Activated T-cell treated with anti-CD3 and anti-CD28 coated beads, Interleukin-2, amount 50 U/mL, for 24 hours (primary cell): ENCODE measurements at regions not wholly inside any gene's neighbourhood (a gene's known extent, or its start where the extent isn't known, plus 50 kb on each side); places are given as distances from the start of the nearest gene placed in this dataset.

Experiments
- DNase-seq: peaks from one replicate; pipeline ENCODE4 v3.0.0-alpha.2; 2020
- H3K27ac Mint-ChIP-seq: 2 replicates; pipeline ENCODE4 v1.8.0; 2020; ENCODE audit warnings: mild to moderate bottlenecking, mixed read lengths
- H3K27me3 Mint-ChIP-seq: 2 replicates; pipeline ENCODE4 v1.8.0; 2020; ENCODE audit warnings: mixed read lengths
- H3K36me3 Mint-ChIP-seq: 2 replicates; pipeline ENCODE4 v1.8.0; 2020; ENCODE audit warnings: low read depth, mixed read lengths
- H3K4me1 Mint-ChIP-seq: 2 replicates; pipeline ENCODE4 v1.8.0; 2020; ENCODE audit warnings: low read depth, mixed read lengths
- H3K4me3 Mint-ChIP-seq: 2 replicates; pipeline ENCODE4 v1.8.0; 2020; ENCODE audit warnings: mild to moderate bottlenecking, moderate library complexity, mixed read lengths
- H3K9me3 Mint-ChIP-seq: 2 replicates; pipeline ENCODE4 v1.8.0; 2020; ENCODE audit warnings: mixed read lengths

DNA sequence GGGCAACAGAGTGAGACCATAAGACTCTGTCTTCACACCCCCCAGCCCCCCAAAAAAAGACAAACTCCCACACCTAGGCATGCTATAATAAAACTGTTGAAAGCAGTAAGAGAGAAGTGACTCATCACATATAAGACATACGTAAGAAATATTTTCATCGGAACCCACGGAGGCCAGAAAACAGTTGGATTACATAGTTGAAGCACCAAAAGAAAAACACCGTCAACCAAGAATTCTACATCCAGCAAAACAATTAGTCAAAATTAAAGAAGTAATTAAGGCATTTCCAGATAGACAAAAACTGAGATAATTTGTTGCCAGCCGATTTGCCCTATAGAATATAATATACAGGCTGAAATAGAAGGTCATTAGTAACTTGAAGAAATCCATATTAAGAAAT lies 128.7 kb downstream of the VAPA start:
- no peaks in the 10 kb centered on the region for H3K4me1 Mint-ChIP-seq
- no peak for DNase-seq
- H3K36me3 Mint-ChIP-seq: no peaks in the 10 kb centered on the region
- no peaks in the 10 kb centered on the region for H3K27me3 Mint-ChIP-seq
- no peak overlapping the region for H3K27ac Mint-ChIP-seq
- peaks cover 16% of the 10 kb centered on the region for H3K9me3 Mint-ChIP-seq
- no peak overlapping the region for H3K4me3 Mint-ChIP-seq

DNA sequence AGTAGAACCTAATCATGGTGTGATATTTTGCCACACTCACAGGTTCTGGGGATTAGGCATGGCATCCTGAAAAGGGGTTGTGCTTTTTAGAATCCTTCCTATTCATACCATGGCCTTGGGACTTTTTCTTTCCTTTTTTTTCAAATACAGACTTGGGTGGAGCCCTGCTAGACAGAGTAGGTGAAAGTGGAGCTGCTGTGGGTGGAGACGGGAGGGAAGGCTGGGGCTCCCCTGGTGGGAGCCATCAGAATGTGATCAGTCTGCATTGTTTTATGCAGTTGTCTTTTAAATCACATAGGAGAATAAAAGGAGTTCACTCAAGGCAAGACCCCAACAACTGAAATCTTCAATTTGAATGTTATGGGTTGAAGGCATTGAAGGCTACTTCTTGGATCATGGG lies 130.2 kb downstream of the VAPA start:
- Mint-ChIP-seq H3K36me3 (no peaks in the 10 kb centered on the region), H3K4me1 (no peaks in the 10 kb centered on the region), H3K27me3 (no peaks in the 10 kb centered on the region), H3K9me3 (peaks cover 16% of the 10 kb centered on the region), H3K4me3 (no peak overlapping the region), H3K27ac (no peak overlapping the region)
- no peak for DNase-seq

DNA sequence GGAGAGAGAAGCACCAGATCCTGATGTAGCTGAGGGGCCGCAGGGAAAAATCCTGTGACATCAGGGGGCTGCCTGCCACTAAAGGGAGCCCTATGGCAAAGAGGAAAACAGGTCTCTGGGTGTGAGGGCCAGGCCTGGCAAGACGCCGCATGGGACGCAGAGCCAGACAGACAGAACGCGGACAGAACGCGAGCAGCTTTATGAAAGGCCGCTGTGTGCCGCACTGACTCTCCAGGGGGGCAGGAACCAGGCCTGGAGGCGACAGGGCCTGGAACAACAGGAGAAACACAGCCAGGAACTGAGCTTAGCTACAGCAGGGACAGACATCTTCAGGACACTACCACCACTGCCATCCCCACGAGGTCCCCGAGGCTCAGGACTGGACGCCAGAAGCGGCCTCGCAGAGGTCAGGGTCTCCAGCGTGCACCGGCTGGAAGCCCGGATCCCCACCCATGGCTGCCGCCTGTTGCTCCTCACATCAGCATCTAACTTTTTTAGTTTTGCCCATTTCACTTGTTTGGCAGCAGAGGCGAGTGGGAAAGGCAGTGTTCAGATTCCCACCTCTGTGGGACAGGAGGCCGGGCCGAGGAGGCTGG lies 131.6 kb downstream of the VAPA start:
- Mint-ChIP-seq H3K4me1 (no peaks in the 10 kb centered on the region), H3K36me3 (no peaks in the 10 kb centered on the region), H3K4me3 (no peak overlapping the region), H3K27me3 (no peaks in the 10 kb centered on the region), H3K27ac (no peak overlapping the region), H3K9me3 (peaks cover 16% of the 10 kb centered on the region)
- no peak for DNase-seq

DNA sequence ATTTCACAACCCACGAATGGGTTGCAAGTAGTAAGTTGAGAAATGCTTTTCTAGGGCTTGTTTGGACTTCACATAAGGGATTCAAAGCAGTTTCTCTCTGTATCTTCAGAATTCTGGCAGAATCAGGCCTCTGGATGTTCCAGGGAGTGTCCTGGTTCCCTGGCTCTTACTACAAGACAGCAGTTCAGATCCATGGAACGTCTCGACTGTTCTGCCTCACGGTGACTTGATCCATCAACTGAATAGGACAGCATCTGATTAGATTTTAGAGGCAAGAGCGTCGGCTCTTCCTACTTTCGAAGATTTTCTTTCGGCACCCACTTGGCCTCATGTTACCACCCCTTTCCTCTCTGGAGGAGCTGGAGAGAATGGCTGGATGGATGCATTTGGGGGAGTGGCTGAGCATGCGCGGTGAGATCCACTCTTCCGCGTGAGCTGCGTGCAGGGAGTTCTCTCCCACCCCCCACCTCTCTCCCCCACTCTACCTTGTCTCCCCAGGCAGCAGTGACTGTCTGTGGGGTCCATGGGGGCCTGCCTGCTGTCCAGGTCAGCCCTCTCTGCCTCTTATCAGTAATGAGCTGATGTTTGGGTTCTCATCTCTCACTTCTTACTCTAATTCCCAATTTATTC lies 132.5 kb downstream of the VAPA start:
- Mint-ChIP-seq H3K27ac (no peak overlapping the region), H3K4me3 (no peak overlapping the region), H3K27me3 (no peaks in the 10 kb centered on the region), H3K9me3 (peaks cover 13% of the 10 kb centered on the region), H3K4me1 (no peaks in the 10 kb centered on the region), H3K36me3 (no peaks in the 10 kb centered on the region)
- DNase-seq: no peak

DNA sequence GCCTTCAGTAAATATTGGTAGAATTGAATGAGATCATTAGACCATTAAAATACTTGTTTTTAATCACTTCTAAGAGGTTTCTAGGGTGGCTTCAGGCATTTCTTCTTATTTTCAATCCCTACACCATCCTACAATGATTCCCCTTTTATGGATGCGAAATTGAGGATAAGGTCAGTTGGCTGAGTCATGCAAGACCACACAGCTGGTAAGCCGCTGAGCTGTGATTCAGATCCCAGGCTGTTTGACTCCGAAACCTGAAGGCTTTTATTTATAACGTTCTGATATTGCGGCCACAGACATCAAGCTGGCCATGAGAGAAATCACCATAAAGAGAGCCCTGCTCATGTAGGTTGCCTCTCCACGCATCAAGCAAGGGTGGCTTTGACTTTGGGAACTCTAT lies 133.4 kb downstream of the VAPA start:
- Mint-ChIP-seq H3K36me3 (no peaks in the 10 kb centered on the region), H3K4me3 (no peak overlapping the region), H3K27me3 (no peaks in the 10 kb centered on the region), H3K27ac (no peak overlapping the region), H3K4me1 (no peaks in the 10 kb centered on the region), H3K9me3 (peaks cover 6% of the 10 kb centered on the region)
- DNase-seq: no peak

DNA sequence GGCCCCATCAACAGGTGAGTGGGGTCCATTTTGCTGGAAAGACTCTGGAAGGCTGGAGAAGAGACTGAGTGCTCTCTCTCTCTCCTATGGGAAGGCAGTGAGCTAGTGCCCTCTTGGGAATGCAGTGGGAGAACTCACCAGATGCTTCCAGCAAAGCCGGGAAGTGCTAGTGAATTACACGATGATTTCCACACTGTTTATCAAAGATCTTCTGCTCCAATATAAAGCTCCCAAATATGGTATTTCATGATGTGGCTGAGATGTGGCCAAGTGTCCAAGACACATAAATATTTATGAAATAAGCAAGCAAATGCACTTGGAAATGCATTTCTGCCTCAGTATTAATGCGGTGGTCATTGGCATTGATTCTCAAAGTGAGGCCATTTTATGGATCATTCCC lies 135.9 kb downstream of the VAPA start:
- no peak overlapping the region for H3K27ac Mint-ChIP-seq

DNA sequence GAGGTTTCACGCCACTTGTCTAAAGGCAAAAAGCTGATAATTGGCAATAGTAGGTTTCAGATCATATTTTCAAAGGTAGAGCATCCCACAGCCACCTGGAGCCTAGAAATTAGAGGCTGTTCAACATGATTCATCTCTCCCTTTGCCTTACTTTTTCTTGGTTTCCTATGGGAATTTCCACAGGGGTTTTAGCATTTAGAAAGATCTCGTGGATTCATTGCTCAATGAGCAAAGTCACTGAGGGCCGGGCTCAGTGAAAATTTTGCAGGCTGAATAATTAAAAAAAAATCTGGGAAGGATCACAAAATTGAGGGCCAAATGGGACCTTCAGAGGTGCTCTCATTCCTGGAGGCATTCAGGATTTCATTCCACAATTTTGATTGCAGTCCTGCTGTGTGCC lies 137.1 kb downstream of the VAPA start:
- Mint-ChIP-seq H3K4me3 (no peak overlapping the region), H3K9me3 (no peaks in the 10 kb centered on the region), H3K36me3 (no peaks in the 10 kb centered on the region), H3K4me1 (no peaks in the 10 kb centered on the region), H3K27ac (no peak overlapping the region), H3K27me3 (no peaks in the 10 kb centered on the region)
- no peak for DNase-seq

More for the DNA sequence above, 135.9 kb downstream of the VAPA start:
- H3K4me1 Mint-ChIP-seq: no peaks in the 10 kb centered on the region
- no peaks in the 10 kb centered on the region for H3K36me3 Mint-ChIP-seq
- H3K4me3 Mint-ChIP-seq: no peak overlapping the region
- peaks cover 2% of the 10 kb centered on the region for H3K9me3 Mint-ChIP-seq
- no peaks in the 10 kb centered on the region for H3K27me3 Mint-ChIP-seq
- DNase-seq: no peak

DNA sequence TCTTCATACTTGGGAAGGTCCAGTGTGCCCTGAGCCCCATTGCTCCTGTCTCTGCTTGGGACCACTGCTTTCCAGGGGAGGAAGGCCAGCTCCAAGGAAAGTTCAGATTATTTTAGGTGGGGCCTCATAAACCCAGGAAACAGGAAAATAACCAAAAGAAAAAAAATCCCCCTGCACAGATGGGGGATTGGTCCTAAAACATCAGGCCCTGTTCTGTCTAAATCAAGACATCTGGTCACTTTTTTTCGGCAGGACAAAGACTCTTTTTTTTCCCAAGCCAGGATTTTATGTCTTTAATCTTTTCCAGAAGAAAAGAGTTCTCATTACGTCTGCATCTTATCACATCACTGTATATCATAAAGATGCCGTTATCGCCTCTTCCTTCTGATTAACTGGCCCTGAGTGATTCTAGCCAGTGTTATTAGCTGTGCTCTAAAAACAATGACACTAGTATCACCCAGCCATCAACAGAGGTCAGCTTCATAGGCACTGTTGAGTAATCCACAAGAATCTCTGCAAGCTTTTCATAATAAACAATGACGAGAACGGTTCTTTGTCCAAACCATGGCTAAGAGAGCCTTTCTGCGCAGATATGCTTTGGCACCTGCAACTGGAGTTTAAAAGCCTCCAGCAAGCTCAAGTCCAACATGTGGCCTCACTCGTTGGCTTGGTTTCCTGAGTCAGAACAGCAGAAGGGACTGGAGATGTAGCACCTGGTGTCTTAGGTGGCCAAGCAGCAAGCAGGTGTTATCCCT lies 138.2 kb downstream of the VAPA start:
- no peak for DNase-seq
- H3K9me3 Mint-ChIP-seq: no peaks in the 10 kb centered on the region
- H3K27me3 Mint-ChIP-seq: no peaks in the 10 kb centered on the region
- H3K4me1 Mint-ChIP-seq: no peaks in the 10 kb centered on the region
- H3K4me3 Mint-ChIP-seq: no peak overlapping the region
- no peaks in the 10 kb centered on the region for H3K36me3 Mint-ChIP-seq
- no peak overlapping the region for H3K27ac Mint-ChIP-seq

DNA sequence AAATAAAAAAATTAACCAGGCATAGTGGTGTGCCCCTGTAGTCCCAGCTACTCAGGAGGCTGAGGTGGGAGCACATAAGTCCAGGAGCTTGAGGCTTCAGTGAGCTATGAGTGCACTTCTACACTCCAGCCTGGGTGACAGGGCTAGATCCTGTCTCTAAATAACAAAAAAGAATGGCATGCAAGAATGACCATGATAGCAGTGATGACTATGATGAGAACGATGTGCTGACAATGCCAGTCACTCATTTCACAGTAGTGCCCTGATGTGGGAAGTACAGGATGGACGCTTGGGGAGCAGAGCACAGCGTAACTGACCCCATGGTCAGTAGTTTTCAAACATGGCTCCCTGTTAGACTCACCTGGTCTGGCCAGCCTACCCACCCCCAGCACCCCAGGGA lies 139.1 kb downstream of the VAPA start:
- no peak for DNase-seq
- no peaks in the 10 kb centered on the region for H3K9me3 Mint-ChIP-seq
- H3K4me3 Mint-ChIP-seq: no peak overlapping the region
- no peak overlapping the region for H3K27ac Mint-ChIP-seq
- H3K4me1 Mint-ChIP-seq: peaks cover under 1% of the 10 kb centered on the region
- no peaks in the 10 kb centered on the region for H3K36me3 Mint-ChIP-seq
- no peaks in the 10 kb centered on the region for H3K27me3 Mint-ChIP-seq

DNA sequence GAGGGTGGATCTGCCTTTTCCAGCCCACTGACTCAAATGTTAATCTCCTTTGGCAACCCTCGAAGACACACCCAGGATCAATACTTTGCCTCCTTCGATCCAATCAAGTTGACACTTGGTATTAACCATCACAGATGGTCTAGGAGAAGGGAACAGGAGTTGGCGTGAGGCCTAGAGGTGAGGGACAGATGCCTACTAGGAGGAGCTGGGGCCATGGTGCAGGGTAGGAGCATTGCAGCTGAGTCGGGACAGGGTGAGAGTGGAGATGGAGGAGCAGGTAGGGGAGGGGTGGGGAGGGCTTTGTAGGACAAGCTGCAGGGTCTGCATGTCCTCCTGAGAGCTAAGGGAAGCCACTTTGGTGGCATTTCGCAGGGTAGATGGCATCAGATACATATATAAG lies 140.0 kb downstream of the VAPA start:
- no peaks in the 10 kb centered on the region for H3K36me3 Mint-ChIP-seq
- peaks cover 5% of the 10 kb centered on the region for H3K4me1 Mint-ChIP-seq
- DNase-seq: no peak
- no peaks in the 10 kb centered on the region for H3K9me3 Mint-ChIP-seq
- H3K27me3 Mint-ChIP-seq: no peaks in the 10 kb centered on the region
- no peak overlapping the region for H3K27ac Mint-ChIP-seq
- H3K4me3 Mint-ChIP-seq: no peak overlapping the region

DNA sequence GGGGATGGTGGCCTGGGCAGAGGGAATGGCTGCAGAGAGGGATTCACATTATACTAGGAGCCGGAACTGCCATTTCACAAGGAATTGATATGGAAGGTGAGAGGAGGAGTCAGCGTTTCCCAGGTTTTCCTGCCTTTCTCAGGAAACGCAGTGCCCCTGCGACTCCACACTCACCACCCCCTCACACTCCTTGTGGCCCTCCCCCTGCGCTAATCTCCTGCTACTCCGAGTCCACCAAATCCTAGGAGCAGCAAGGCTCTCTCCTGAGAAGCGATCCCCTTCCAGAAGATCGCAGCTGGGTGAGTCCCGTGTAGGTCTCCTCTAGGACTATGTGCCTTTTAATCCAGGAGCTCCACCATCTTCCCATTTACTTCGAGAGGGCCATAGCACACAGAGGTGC lies 140.6 kb downstream of the VAPA start:
- Mint-ChIP-seq H3K4me3 (no peak overlapping the region), H3K9me3 (no peaks in the 10 kb centered on the region), H3K36me3 (no peaks in the 10 kb centered on the region), H3K4me1 (peaks cover 5% of the 10 kb centered on the region), H3K27ac (no peak overlapping the region), H3K27me3 (no peaks in the 10 kb centered on the region)
- no peak for DNase-seq

DNA sequence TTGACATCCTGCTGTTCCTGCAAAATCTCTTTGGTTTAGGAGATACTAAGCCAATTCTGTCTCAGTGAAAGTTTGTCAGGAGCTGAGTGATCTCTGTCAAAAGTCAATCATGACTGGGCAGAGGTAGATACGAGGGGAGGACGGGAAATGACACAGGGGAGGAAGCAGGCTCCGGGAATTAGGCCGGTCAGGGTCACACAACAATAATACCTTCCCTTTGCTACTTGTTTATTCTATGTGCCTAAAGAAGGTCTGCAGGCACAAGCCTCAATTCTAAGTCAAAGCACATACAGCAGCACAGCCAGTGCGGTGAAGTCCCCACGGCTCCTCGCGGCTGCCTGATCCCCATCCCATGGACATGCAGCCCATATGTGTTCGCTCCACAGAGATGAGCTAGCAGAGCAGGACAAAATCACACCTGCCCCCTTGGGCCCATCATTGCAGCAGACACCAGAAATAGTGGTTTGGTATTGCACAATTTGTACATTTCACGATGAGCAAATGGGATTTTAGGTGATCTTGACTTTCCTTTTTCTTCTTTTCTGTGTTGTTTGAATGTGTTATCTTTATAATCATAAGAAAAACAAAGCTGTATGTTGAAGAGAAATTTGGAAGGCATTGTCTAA lies 141.4 kb downstream of the VAPA start:
- no peak overlapping the region for H3K27ac Mint-ChIP-seq
- no peak overlapping the region for H3K4me3 Mint-ChIP-seq
- no peaks in the 10 kb centered on the region for H3K9me3 Mint-ChIP-seq
- DNase-seq: no peak
- peaks cover 5% of the 10 kb centered on the region for H3K4me1 Mint-ChIP-seq
- no peaks in the 10 kb centered on the region for H3K36me3 Mint-ChIP-seq
- peaks cover 4% of the 10 kb centered on the region for H3K27me3 Mint-ChIP-seq

DNA sequence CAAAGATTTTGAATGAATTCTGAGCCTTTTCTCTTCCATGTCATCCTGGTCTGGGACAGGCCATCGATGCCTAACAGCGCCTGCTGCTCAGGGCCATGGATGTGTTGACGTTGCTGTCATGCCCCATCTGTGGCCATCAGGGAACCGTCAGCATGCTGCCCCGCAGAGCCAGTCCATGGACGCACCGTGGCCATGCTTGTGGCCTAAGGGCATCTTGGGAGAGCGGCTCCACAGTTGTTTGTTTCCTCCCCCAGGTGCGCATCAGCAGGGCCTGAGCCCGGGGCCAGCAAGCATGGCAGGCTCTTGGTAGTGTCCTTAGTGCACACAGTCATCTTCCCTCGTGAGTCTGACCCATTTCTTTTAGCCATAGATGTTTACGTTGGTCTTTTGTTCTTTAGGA lies 142.7 kb downstream of the VAPA start:
- H3K4me3 Mint-ChIP-seq: no peak overlapping the region
- H3K27ac Mint-ChIP-seq: no peak overlapping the region
- no peak for DNase-seq
- no peaks in the 10 kb centered on the region for H3K9me3 Mint-ChIP-seq
- no peaks in the 10 kb centered on the region for H3K36me3 Mint-ChIP-seq
- H3K4me1 Mint-ChIP-seq: peaks cover 5% of the 10 kb centered on the region
- H3K27me3 Mint-ChIP-seq: peaks cover 4% of the 10 kb centered on the region

DNA sequence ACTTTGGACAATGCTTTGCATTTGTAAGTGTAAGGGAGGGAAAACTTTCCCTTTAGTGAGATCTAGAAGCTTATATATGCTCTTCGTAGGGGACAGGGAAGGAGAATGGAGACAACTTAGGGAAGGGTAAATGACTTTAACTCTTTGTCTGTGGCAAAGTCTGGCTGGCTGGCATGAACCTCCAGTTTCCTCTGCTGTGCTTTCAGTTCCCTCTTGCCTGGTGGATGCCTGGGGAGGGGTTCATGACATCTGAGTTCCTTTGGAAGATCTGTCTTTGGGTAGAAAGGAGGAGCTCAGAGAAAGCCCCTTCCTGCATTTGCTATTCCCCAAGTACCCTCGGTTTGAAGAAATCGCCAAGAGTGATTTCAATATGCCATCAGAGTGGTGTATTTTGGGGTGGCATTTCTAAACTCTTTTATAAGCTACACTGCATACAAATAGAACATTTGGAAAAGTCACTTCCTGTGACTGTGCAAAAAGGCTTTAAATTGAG lies 143.6 kb downstream of the VAPA start:
- no peaks in the 10 kb centered on the region for H3K9me3 Mint-ChIP-seq

More for the DNA sequence above, 143.6 kb downstream of the VAPA start:
- Mint-ChIP-seq H3K27ac (no peak overlapping the region), H3K36me3 (no peaks in the 10 kb centered on the region), H3K4me1 (peaks cover 5% of the 10 kb centered on the region), H3K27me3 (peaks cover 4% of the 10 kb centered on the region), H3K4me3 (no peak overlapping the region)
- DNase-seq: no peak
